Activated naive CD4-positive, alpha-beta T cell treated with anti-CD3 and anti-CD28 coated beads, Interleukin-2, amount 50 U/mL, for 72 hours (primary cell): ENCODE measurements at regions not wholly inside any gene's neighbourhood (a gene's known extent, or its start where the extent isn't known, plus 50 kb on each side); places are given as distances from the start of the nearest gene placed in this dataset.
"Not testable (repeated sequence)": the region's sequence is repeated elsewhere in the genome, so short reads cannot be mapped to it uniquely, and the experiment has no call there.

Experiments
- ATAC-seq, 2 donors: fragments of 150-1000 bp; cut with Tn5 transposase; 2 replicates each; pipeline ENCODE4 v1.10.0; 2021; ENCODE audit warnings: mild to moderate bottlenecking in 2 of 2, moderate library complexity in 2 of 2
- DNase-seq, 2 donors: peaks; one replicate each; pipeline ENCODE4 v3.0.0; 2021 to 2022; ENCODE audit warnings: low spot score in 2 of 2
- H3K27ac Mint-ChIP-seq, 2 donors: one replicate each; pipeline ENCODE4 v1.8.0; 2022; ENCODE audit warnings: mild to moderate bottlenecking in 2 of 2, mixed read lengths in 2 of 2
- H3K36me3 Mint-ChIP-seq, 2 donors: one replicate each; pipeline ENCODE4 v1.8.0; 2022; ENCODE audit warnings: mixed read lengths in 2 of 2
- H3K9me3 Mint-ChIP-seq, 2 donors: one replicate each; pipeline ENCODE4 v1.8.0; 2022; ENCODE audit warnings: mixed read lengths in 2 of 2

DNA sequence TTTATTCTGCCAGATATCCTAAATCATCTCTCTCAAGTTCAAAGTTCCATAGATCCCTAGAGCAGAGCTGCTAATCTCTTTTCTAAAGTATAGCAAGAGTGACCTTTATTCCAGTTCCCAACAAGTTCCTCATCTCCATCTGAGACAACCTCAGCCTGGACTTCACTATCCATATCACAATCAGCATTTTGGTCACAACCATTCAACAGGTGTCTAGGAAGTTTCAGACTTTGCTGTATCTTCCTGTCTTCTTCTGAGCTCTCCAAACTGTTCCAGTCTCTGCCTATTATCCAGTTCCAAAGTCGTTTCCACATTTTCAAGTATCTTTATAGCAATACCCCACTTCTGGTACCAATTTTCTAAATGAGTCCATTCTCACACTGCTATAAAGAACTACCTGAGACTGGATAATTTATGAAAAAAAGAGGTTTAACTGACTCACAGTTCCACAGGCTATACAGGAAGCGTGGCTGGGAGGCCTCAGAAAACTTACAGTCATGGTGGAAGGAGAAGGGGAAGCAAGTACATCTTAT lies 148.7 kb upstream of the FNDC3A start:
- H3K9me3 Mint-ChIP-seq = peaks cover 7 to 12% of the 10 kb centered on the region in 2 donors
- not testable (repeated sequence) for DNase-seq, ATAC-seq
- H3K27ac Mint-ChIP-seq = peak overlapping the region in 1 of 2 donors; percentile 73
- H3K36me3 Mint-ChIP-seq = peaks cover 16 to 26% of the 10 kb centered on the region in 2 donors

DNA sequence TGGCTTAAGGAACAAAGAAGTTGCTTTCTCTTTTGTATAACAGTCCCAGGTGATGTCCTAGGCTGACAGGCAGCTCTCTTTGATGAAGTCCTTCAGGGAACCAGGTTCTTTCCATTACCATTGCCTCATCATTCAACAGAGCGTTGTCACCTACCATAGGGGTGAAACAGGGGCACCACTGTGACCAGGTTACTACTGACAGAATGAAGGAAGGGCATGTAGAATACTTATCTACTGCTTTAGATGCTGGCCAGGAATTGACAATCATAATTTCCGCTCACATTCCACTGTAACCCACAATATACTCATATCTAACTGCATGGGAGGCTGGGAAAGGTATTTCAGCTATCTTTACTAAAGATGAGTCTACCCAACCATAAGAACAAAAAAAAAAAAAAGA lies 148.0 kb upstream of the FNDC3A start:
- ATAC-seq (peak; percentile 55 to 82), DNase-seq (no peak)
- peaks cover 7 to 19% of the 10 kb centered on the region in 2 donors for H3K9me3 Mint-ChIP-seq
- H3K27ac Mint-ChIP-seq = peak overlapping the region; percentile 3 to 73
- H3K36me3 Mint-ChIP-seq = peaks cover 16 to 33% of the 10 kb centered on the region in 2 donors

DNA sequence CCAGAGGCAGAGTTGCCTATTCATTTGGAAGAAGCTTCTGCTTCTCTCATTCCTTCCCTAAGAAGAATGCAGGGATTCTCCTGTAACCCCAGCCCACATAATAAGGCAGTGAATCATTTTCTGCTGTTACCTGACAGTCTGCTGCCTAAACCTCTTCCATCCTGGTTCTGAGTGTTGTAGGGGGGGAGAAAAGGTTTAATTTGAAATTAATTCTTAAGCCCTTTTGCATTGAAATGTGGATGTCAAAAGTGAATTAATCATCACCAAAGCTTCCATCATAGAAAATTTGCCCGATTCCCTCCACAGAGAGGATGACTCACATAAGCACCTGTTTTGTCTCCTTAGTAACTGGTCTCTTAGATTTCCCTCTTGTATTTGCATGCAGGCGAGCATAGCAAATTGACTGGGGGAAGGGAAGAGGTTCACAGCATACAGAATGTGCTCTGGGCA lies 146.7 kb upstream of the FNDC3A start:
- DNase-seq (peak in 1 of 2 donors; percentile 17), ATAC-seq (peak; percentile 70 to 87)
- Mint-ChIP-seq H3K9me3 (peaks cover 7 to 24% of the 10 kb centered on the region in 2 donors), H3K27ac (peak overlapping the region; percentile 71 to 87), H3K36me3 (peaks cover 16 to 40% of the 10 kb centered on the region in 2 donors)

DNA sequence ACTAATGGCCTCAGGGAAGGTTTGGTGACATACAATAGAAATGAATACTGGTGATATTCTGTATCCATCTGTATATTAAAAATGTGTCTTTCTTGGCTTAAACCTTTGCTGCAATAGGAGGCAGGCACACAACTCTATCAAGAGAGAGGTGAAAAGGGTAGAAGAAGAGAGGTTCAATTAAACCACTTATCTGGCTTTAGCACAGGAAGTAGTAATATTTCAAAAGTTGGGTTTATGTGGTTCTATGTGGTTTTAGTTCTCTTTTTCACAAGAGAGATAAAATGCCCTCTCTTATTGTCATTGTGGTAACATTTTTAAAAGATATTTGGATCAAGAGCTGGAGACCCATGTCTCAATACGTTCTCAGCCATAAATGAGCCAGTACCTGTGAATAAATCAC lies 146.2 kb upstream of the FNDC3A start:
- peak; percentile 6 to 22 for ATAC-seq
- DNase-seq = no peak
- Mint-ChIP-seq H3K36me3 (peaks cover 16 to 44% of the 10 kb centered on the region in 2 donors), H3K27ac (peak overlapping the region in 1 of 2 donors; percentile 71), H3K9me3 (peaks cover 7 to 24% of the 10 kb centered on the region in 2 donors)

DNA sequence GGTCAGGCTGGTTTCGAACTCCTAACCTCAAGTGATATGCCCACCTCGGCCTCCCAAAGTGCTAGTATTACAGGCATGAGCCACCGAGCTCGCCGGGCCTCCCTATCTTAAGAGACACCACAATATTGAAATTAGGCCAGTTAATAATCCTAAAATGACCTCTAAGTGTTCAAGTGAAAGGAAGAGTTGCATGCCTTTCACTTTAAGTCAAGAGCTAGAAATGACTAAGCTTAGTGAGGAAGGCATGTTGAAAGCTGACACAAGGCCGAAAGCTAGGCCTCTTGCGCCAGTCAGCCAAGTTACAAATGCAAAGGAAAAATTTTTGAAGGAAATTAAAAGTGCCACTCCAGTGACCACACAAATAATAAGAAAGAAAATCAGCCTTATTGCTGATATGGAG lies 144.5 kb upstream of the FNDC3A start:
- peaks cover 15 to 50% of the 10 kb centered on the region in 2 donors for H3K36me3 Mint-ChIP-seq
- H3K27ac Mint-ChIP-seq = peak overlapping the region in 1 of 2 donors; percentile 79
- H3K9me3 Mint-ChIP-seq = peaks cover 7 to 28% of the 10 kb centered on the region in 2 donors
- DNase-seq = no peak
- ATAC-seq = no peak

DNA sequence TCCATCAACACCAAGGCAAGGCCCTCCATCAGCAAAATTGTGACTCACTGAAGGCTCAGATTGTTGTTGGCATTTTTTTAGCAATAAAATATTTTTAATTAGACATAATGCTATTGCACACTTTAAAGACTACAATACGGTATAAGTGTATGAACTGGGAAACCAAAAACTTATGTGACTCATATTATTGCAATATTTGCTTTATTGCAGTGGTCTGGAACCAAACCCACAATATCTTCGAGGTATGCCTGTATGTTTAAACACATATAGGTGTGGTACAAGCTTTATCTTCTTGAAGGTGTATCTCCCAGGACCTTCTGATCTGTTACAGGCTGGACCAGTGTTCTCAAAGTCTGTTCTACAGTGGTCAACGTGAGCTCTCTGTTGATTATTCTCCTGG lies 142.3 kb upstream of the FNDC3A start:
- ATAC-seq (no peak), DNase-seq (no peak)
- peaks cover 0 to 17% of the 10 kb centered on the region in 2 donors for H3K9me3 Mint-ChIP-seq
- no peak overlapping the region for H3K27ac Mint-ChIP-seq
- peaks cover 5 to 35% of the 10 kb centered on the region in 2 donors for H3K36me3 Mint-ChIP-seq

DNA sequence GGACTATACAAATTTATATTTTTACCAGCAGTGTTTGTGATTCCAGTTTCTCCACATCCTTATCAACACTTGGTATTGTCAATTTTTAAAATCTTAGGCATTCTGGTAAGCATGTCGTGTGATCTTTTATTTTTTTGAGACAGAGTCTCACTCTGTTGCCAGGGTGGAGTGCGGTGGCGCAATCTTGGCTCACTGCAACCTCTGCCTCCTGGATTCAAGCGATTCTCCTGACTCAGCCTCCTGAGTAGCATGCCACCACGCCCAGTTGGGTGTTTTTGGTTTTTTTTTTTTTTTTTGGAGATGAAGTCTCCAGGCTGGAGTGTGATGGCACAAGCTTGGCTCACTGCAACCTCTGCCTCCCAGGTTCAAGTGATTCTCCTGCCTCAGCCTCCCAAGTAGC lies 140.4 kb upstream of the FNDC3A start:
- not testable (repeated sequence) for H3K27ac Mint-ChIP-seq, ATAC-seq, DNase-seq
- peaks cover 5 to 35% of the 10 kb centered on the region in 2 donors for H3K36me3 Mint-ChIP-seq
- peaks cover 0 to 17% of the 10 kb centered on the region in 2 donors for H3K9me3 Mint-ChIP-seq

DNA sequence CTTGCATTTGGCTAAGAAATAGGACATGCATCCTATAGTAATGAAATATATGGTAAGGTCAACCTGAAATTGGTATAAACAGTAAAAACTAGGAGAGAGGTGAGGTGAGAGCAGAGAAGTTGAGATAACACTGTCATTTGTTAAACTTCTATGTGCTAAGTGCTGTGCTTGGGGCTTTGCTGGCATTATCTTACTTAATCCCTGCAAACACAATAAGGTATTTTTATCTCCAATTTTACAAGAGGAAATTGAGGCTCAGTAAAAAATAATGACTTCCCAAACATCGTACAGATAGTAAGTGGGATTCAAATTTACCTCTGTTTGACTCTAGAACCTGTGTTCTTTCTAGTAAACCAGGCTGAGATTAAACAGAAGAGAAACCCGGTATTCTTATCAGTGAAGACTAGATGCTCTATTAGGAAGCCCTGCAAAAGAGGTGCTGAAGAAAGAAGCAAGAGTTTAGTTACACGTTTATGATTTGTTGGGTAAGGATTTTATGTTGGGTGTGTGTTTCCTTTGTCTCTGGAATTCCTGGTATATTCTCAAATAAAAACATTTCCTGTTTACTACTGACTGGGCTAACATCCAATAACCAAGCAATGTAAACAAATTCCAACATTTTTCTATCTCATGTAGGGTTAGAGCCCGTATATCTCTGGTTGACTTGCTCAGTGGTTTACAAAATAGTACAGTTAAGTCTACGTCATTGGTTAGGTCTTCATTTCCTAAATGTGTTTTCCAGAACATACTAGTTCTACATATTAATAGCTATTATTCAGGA lies 137.3 kb upstream of the FNDC3A start:
- Mint-ChIP-seq H3K36me3 (peaks cover 0 to 17% of the 10 kb centered on the region in 2 donors), H3K9me3 (peaks cover 0 to 10% of the 10 kb centered on the region in 2 donors), H3K27ac (no peak overlapping the region)
- ATAC-seq = no peak
- DNase-seq = no peak

DNA sequence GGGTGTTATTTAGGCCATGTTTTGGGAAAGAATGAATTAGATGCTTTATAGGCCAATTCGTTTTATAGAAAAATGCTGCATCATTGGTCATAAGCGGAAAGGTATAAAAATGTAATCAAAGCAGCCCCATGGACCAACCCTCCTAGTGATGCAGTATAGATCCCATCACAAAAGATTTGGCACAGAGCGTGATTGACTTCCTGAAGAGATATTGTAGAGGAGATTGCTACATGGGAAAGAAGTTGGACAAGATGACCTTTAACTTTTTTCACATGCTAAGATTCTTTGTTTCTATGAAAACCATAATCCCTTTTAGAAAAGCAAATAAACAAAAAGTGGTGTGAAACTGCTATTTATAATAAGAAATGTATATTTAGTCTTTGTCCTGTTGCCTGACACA lies 136.5 kb upstream of the FNDC3A start:
- Mint-ChIP-seq H3K36me3 (peaks cover 0 to 9% of the 10 kb centered on the region in 2 donors), H3K27ac (no peak overlapping the region), H3K9me3 (peaks cover 0 to 4% of the 10 kb centered on the region in 2 donors)
- no peak for ATAC-seq
- DNase-seq = no peak

DNA sequence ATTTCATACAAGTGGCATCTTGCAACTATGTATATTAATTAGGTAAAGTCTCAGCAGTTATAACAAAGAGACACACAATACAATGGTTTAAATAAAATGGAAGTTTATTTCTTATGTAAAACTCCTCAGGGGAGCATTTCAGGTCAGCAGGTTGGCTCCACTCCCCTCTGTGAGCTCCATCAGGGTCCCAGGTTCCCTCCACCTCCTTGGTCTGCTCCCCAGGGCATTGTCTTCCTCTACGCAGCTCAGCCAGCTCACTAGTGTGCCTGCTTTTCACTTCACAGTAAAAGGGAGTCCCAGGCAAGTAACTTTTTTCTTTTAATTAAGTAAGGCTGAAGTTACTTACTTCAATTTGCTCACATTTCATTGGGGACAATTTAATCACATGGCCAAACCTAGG lies 135.3 kb upstream of the FNDC3A start:
- ATAC-seq = no peak
- no peak for DNase-seq
- no peak overlapping the region for H3K27ac Mint-ChIP-seq
- H3K36me3 Mint-ChIP-seq = peaks cover 0 to 7% of the 10 kb centered on the region in 2 donors
- no peaks in the 10 kb centered on the region for H3K9me3 Mint-ChIP-seq

DNA sequence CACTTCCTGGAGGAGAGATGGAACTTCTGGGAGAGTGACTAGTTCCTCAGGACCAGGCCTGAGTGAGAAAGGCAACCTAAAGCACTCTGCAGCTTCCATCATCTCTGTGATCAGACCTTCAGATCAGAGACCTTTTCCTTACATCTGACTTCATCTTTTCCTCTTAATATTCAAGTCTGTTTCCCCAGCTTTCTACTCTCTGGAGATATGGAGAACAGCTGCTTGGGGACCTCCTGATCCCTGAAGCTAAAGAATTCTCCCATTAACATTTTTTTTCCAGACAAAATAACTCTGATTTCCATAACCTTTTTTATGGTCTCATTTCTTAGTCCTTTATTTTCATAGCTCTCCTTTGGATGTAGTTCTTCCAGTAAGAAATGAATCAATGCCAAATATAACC lies 133.4 kb upstream of the FNDC3A start:
- Mint-ChIP-seq H3K9me3 (no peaks in the 10 kb centered on the region), H3K36me3 (no peaks in the 10 kb centered on the region), H3K27ac (no peak overlapping the region)
- ATAC-seq (no peak), DNase-seq (no peak)

DNA sequence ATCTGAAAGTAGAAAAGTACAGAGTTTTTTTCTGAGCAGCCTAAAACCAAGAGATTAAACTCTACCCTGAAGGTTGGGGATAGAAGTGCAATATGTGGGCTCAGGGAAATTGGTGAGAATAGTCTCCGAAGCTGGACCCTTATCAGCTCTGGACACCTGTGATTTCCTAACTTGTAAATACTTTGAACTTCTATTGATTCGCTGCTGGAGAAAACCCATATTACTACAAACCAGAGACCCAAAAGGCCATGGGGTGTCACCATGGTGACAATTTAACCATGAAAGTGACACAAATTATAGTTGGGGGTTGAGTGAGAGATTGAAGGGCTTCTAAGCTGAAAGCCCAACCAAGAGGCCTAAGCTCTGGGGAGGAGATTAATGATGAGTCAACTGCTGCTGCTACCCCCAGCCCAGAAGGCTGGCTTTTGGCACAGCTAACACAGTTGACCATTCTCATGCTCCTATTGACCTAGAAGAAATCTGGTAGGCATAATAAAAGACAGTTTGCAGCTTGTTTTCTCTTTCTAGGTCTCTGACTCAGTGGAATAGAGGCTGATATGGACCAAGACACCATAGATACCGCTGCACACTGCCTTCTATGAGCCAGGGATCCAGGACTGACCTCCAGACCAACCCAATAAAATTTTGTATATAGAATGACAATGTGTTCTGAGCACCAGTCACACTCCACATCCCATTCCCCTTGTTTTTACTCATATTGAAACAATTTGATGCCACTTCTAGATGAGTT lies 131.9 kb upstream of the FNDC3A start:
- no peak overlapping the region for H3K27ac Mint-ChIP-seq
- no peak for DNase-seq
- ATAC-seq = no peak
- no peaks in the 10 kb centered on the region for H3K36me3 Mint-ChIP-seq
- no peaks in the 10 kb centered on the region for H3K9me3 Mint-ChIP-seq

DNA sequence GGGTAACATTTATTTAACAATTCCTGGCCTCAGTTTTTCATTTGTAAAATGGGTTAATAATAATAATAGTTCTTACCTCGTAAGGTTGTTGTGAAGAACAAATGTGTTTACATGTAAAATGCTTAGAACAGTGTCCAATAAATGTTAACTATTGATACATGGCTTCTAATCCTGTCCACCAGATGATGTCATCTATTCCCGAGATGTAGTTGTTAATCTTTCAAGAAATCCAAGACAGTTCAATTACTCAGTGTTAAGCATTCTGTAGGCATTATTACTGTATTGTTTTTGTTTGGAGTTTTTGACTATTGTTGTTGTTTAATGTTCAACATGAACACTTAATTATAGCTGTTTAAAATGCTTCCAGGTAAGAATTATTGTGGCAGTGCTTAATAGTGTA lies 131.0 kb upstream of the FNDC3A start:
- ATAC-seq (no peak), DNase-seq (no peak)
- H3K27ac Mint-ChIP-seq = no peak overlapping the region
- peaks cover 0 to 4% of the 10 kb centered on the region in 2 donors for H3K36me3 Mint-ChIP-seq
- H3K9me3 Mint-ChIP-seq = no peaks in the 10 kb centered on the region

DNA sequence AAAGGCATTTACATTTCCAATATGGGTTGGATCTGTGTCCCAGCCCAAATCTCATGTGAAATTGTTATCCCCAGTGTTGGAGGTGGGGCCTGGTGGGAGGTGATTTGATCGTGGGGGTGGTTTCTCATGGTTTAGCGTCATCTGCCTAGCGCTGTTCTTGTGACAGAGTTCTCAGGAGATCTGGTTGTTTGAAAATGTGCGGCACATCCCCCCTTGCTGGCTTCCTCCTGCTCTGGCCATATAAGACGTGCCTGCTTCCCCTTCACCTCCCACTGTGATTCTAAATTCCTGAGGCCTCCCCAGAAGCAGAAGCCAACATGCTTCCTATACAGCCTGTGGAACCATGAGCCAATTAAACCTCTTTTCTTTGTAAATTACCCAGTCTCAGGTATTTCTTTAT lies 126.2 kb upstream of the FNDC3A start:
- Mint-ChIP-seq H3K9me3 (no peaks in the 10 kb centered on the region), H3K36me3 (peaks cover 0 to 5% of the 10 kb centered on the region in 2 donors), H3K27ac (no peak overlapping the region)
- ATAC-seq (no peak), DNase-seq (no peak)

DNA sequence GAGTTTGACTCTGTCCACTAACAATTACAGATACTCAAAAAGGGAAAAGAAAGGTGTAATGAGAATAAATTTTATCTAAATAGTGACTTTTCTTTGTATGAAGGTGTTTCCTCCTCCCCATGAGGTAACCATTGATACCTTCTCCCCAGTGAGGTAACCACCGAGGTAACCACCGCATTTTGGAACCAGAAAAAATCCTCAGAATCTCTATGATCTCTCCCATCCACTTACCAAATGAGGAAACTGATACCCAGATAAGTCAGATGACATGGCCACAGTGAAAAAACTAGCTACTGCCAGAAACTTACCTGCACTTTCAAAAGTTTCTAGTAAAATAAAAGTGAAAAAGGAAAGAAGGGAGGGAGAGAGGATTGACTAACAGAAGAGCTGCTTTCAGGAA lies 124.0 kb upstream of the FNDC3A start:
- peaks cover 0 to 5% of the 10 kb centered on the region in 2 donors for H3K36me3 Mint-ChIP-seq
- no peak for DNase-seq
- no peaks in the 10 kb centered on the region for H3K9me3 Mint-ChIP-seq
- peak; percentile 79 to 85 for ATAC-seq
- no peak overlapping the region for H3K27ac Mint-ChIP-seq

DNA sequence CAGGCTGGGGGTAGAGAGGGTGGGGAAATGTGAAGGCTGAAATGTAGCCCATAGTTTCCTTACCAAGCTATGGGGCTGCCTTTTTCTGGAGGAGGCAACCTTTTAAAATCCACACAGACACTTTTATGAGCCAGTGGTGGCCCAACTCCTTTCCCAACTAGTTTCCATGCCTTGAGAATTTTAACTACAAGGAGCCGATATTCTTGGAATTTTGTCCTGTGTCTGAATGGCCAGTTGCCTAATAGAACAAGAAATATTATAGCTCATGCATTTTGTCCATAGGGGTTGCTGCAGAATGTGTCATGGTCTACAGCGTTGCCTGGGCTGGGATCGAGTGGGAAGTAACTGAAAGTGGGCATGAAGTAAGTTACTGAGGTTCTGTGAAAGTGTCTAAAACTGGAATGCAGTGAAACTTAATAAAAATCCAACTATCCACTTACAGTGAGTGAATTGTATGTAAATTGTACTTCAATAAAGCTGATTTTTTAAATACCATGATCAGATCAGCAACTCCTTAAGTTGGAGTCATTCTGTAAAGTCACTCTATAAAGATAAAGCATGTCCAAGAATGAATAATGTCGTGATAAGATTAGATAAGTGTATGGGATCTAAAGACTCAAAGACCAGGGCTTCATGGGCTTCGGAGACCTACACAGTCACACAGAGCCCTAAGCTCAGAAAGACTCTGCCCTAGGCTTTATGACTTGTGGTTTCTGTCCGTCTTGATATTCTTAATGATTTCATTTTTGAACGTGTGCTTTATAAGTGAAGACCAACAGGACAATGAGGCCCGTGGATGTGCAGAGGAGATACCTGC lies 122.6 kb upstream of the FNDC3A start:
- peak; percentile 15 to 22 for ATAC-seq

More for the DNA sequence above, 122.6 kb upstream of the FNDC3A start:
- Mint-ChIP-seq H3K27ac (no peak overlapping the region), H3K36me3 (peaks cover 0 to 5% of the 10 kb centered on the region in 2 donors), H3K9me3 (no peaks in the 10 kb centered on the region)
- no peak for DNase-seq
